G401 (cell line): ENCODE measurements at regions not wholly inside any gene's neighbourhood (a gene's known extent, or its start where the extent isn't known, plus 50 kb on each side); places are given as distances from the start of the nearest gene placed in this dataset.
"Not testable (repeated sequence)": the region's sequence is repeated elsewhere in the genome, so short reads cannot be mapped to it uniquely, and the experiment has no call there.

Experiments
- DNase-seq: peaks from one replicate; pipeline ENCODE4 v3.0.0-alpha.2; 2015; ENCODE audit warnings: low spot score
- in situ Hi-C: cut with HindIII; loops from 2 replicates; pipeline ENCODE4 v1.10.0; 2016; ENCODE audit warnings: low sequenced_read_pairs, mixed read lengths

- in situ Hi-C loops, result no loop called here
- DNase-seq, result no peak
These were observed 1244.9 kb upstream of the SEL1L start for GRCh38 chr14:82778601-82779000.

GRCh38 chr14:82779301-82779700, 1245.6 kb upstream of the SEL1L start:
- DNase-seq, result no peak
- in situ Hi-C loops, result no loop called here

- in situ Hi-C loops, result no loop called here
These were observed 1252.3 kb upstream of the SEL1L start for GRCh38 chr14:82785756-82786482.

GRCh38 chr14:82786483-82786880, 1252.8 kb upstream of the SEL1L start:
- in situ Hi-C loops, result no loop called here
- DNase-seq, result no peak

More at GRCh38 chr14:82785756-82786482, 1252.3 kb upstream of the SEL1L start:
- no peak for DNase-seq

- no peak for DNase-seq
- in situ Hi-C loops, result no loop called here
These were observed 1262.4 kb upstream of the SEL1L start for GRCh38 chr14:82796086-82796485.

- in situ Hi-C loops, result no loop called here
- DNase-seq, result no peak
These were observed 1264.6 kb upstream of the SEL1L start for GRCh38 chr14:82798276-82798675.

GRCh38 chr14:82805892-82806825, 1272.5 kb upstream of the SEL1L start:
- no peak for DNase-seq
- in situ Hi-C loops, result no loop called here

- in situ Hi-C loops, result no loop called here
- no peak for DNase-seq
These were observed 1277.6 kb upstream of the SEL1L start for GRCh38 chr14:82811246-82811645.

- DNase-seq, in situ Hi-C loops: not testable (repeated sequence)
These were observed 1280.7 kb upstream of the SEL1L start for GRCh38 chr14:82814339-82814738.

GRCh38 chr14:82830596-82830995, 1296.9 kb upstream of the SEL1L start:
- in situ Hi-C loops, result no loop called here
- DNase-seq, result no peak

- DNase-seq, result no peak
- in situ Hi-C loops, result no loop called here
These were observed 1302.8 kb upstream of the SEL1L start for GRCh38 chr14:82836256-82836950.

GRCh38 chr14:82837611-82838140, 1304.0 kb upstream of the SEL1L start:
- DNase-seq, result no peak
- in situ Hi-C loops, result no loop called here

GRCh38 chr14:82850576-82850975, 1316.9 kb upstream of the SEL1L start:
- DNase-seq, result no peak
- in situ Hi-C loops, result no loop called here

GRCh38 chr14:82854131-82854530, 1320.5 kb upstream of the SEL1L start:
- DNase-seq, result no peak
- in situ Hi-C loops, result no loop called here

- in situ Hi-C loops, result no loop called here
- no peak for DNase-seq
These were observed 1321.2 kb upstream of the SEL1L start for GRCh38 chr14:82854901-82855300.

GRCh38 chr14:82855912-82856391, 1322.3 kb upstream of the SEL1L start:
- in situ Hi-C loops, result no loop called here
- DNase-seq, result no peak

GRCh38 chr14:82861313-82861712, 1327.7 kb upstream of the SEL1L start:
- DNase-seq, result no peak
- in situ Hi-C loops, result no loop called here

GRCh38 chr14:82872494-82872893, 1338.8 kb upstream of the SEL1L start:
- in situ Hi-C loops, result no loop called here
- no peak for DNase-seq

- in situ Hi-C loops, result no loop called here
- no peak for DNase-seq
These were observed 1345.3 kb upstream of the SEL1L start for GRCh38 chr14:82878951-82879350.
